Inferior parietal cortex (tissue), 1 donor: ENCODE measurements at regions not wholly inside any gene's neighbourhood (a gene's known extent, or its start where the extent isn't known, plus 50 kb on each side); places are given as distances from the start of the nearest gene placed in this dataset.

Source experiments
- DNase-seq: peaks from one replicate; pipeline ENCODE4 v3.0.0-alpha.2; 2016; ENCODE audit errors: extremely low spot score

DNA sequence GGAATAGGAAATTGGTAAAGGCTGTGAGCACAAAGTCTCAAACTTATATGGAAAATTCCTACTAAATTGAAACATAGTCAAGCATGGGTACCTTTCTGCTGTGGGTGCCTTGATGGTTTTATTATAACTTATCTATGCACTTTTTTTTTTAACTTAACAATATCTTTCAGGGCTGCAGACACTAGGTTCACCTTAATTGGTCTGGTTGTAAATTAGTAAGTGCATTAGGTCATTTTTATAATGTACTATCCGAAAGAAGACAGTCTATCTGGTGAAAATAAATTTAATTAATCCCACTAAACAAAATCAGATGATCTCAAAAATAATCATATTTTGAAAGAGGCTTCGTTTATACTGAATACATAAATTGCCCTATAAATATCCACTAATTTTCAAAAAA lies 446.8 kb upstream of the DCN start:
- no peak for DNase-seq

DNA sequence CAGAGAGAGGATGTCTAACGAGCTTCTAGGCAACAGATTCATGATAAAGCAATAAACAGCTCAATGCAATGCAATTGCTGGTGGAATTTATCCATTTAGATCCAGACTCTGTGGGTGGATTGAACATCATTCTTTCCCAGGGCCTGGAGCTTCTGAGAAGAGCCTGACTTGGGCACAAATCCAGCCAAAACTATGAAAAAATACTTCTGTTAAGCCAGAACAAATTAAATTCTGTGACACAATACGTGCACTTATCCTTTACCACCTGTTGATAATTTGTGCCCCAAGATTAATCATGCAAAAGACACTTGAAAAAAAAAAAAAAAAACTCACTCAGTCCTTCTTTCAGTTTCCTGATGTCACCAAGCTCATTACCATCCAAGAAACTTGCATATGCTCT lies 446.0 kb upstream of the DCN start:
- no peak for DNase-seq

DNA sequence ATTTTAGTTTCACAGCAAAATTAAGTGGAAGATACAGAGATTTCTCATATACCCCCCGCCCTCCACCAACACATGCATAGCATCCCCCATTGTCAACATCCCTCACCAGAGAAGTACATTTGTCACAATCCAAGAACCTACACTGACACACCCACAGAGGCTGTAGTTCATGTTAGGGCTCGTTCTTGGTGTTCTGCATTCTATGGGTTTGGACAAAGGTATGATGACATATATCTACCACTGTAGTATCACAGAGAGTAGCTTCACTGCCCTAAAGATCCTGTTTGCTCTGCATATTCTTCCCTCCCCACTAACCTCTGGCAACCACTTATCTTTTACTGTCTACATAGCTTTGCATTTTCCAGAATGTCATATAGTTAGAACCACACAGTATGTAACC lies 444.6 kb upstream of the DCN start:
- no peak for DNase-seq

DNA sequence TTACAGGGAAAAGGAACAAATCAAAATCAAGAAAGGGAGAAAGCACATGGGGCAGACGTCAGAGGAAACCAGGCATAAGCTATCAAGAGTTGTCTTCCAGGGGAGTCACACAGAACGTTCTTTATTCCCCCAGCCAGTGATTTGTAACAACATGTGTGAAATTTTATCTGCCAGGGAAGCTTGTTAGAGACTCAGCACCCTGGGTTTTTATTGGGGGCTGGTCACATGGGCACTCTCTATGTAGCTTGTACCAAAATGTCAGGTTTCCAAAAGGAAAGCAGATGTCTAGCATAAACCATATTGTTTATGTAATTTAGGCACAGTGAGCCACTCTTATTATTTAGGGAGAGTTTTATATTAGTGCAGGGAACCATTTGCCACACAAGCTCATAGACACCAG lies 440.4 kb upstream of the DCN start:
- DNase-seq, result no peak

DNA sequence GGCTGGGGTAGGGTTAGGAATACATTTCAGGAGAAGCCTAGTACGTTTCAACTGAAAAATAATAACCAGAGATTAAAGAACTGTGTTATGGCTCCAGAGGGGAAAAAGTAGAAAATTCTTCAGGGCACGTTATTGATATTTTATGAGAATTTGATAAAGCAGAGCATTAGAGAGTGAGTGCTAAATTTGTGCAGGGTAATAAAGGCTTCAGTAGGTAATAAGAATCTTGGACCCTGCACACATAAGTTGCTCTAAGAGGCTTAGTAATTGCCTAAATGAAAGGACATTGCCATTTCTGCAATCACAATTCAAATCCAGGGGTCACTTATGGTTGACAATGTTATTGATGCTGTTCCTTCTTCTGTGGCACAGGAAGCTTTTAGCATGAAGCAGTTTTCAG lies 439.4 kb upstream of the DCN start:
- DNase-seq, result no peak

DNA sequence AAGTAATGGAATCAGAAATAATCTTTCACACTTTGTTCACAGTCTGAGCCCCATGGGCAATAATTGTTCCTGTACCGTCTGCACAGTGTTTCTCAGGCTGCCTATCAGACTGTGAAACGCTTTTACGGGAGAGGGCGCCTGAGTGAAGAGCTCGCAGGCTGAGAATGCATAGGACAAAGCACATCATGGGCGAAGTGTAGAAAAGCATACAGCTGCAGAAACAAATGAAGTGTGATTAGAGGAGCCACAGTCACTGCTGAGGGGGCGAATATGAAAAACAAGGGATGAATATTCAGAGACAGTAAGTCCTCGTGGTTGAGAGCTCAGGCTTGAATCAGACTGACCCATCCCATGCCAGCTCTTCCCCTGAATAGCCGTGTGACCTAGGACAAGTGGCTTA lies 438.4 kb upstream of the DCN start:
- DNase-seq, result peak; percentile 44

DNA sequence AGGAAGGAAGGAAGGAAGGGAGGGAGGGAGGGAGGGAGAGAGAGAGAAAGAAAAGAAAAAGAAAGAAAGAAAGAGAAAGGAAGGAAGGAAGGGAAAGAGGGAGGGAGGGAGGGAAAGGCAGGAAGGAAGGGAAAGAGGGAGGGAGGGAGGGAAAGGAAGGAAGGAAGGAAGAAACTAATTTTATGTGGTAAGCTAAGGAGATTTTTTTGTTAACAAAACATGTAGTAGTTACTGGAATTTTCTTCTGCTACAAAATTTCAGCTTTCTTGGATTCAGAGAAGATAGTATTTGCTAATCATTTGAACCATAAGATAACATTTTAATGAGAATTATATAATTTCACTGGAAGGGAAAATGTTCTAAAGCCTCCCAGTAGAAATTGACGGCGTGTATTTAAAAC lies 437.8 kb upstream of the DCN start:
- no peak for DNase-seq

DNA sequence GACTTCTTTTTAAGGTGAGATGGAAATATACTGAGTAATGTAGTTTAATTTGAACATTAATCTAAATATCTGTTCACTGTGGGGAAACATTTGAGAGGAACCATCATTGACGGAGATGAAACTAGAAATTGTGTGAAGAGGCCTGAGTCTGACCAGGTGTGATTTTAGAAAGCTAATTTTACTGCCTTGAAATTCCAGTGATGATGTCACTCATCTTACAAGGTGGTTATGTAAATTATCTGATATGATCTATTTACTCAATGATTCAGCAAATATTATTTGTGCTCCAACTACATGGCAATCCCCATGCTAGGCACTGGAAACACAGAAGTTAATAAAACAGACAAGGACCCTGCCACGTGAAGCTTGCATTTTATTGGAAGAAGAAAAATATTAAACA lies 435.7 kb upstream of the DCN start:
- no peak for DNase-seq

DNA sequence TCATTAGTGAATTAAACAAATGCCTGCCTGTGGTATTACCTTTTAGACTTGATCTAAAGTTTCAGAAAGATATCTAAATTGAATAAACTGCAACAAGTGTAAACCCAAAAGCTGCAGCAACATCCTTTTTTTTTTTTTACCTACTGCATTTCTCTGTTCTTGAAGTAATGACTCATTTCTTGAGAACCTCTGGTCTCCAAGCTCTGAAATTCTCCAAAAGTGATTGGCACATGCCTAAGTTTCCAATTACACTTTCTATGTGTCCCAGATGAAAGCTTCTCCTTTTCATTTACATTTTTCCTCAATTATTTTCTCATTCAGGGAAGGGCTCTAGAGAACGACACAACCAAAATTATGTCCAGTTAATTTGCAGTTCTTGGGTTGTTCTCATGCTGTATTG lies 435.2 kb upstream of the DCN start:
- no peak for DNase-seq

DNA sequence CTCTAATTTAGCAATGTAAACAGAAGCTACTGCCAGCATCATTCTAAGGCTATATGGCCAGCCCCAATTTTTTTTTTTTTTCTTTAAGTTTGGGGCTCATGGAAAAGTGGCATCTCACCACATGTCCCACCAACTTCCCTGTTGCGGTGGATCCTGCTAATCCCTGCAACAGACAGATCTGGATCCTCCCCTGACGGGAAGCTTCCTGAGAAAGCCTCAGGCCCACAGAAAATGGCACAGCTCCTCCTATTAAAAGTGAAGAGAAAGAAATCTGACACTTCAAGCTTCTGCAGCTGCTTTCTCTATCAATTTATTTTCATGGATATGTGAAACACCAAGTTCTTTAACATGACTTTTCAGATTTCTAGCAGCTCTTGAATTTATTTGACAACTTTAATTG lies 433.8 kb upstream of the DCN start:
- DNase-seq, result no peak

DNA sequence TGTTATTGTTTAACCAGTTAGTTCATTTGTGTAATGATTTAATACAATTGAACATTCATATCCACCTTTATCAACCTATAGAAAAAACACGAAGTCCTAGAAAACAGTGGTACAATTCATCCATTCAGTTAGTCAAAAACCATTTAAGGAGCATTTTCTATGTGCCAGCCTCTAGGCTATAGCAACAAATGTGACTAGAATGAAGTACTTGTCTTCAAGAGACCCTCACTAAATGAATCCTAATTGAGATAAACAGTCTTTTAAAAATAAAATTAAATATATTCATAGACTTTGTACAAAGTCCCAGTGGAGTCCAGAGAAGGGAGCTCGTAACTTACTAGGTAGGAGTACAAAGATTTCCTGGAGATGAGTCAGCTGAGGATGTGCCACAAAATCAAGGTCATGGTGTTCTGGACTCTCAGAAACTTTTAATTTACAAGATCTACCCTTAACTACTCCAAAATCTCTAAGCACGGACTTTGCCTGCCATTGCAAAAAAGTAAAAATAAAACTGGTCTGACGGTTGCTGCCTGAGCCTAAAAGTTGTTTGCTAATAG lies 430.7 kb upstream of the DCN start:
- no peak for DNase-seq

DNA sequence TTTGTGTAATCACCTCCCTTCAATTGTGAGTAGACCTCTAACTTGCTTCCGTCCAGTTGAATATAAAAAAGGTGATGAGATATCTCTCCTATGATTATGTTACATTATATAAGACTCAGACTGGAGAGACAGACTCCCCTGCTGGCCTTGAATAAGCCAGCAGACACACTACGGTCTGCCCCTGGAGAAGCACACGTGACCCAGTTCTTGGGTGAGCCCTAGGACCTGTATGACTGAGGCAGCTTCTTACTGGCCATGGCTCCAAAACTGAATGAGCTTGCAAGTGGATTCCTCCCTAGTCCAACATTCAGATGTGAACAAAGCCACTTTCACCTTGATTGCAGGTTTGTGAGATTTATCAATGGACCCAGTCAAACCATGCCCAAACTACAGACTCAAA lies 427.9 kb upstream of the DCN start:
- DNase-seq, result no peak

DNA sequence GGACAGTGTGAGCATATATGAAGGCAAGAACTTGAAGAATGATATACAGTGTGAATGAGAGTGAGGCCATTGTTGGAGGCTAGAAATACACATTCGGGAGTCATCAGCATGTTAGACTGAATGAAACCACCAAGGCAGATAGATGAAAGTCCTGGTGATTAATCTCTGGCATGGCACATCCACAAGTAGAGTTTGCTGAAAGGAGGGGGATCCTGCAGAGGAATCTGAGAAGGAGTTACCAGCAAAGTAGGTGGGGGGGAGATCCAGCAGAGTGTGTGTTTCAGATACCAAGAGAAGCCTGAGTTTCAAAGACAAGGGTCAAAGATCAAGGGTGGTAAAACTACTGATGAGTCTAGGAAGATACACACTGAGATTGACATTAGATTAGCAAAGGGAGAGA lies 426.7 kb upstream of the DCN start:
- DNase-seq, result no peak

DNA sequence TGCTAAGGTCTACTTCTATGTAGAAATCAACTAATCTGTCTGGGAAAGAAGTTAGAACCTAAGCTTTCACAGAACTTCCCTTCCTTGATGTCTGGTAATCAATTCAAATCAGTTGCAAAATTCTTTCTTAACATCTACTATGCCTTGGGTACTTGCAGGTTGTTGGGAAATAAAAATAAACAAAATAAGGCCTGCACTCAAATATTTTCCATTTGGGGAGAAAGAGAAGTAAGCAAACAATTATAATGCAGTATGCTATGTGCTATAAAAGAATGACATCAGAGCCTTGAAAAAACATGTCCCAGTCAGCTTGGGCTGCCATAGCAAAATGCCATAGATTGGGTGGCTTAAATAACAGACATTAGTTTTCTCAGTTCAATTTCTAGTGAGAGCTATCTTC lies 425.9 kb upstream of the DCN start:
- DNase-seq, result no peak

DNA sequence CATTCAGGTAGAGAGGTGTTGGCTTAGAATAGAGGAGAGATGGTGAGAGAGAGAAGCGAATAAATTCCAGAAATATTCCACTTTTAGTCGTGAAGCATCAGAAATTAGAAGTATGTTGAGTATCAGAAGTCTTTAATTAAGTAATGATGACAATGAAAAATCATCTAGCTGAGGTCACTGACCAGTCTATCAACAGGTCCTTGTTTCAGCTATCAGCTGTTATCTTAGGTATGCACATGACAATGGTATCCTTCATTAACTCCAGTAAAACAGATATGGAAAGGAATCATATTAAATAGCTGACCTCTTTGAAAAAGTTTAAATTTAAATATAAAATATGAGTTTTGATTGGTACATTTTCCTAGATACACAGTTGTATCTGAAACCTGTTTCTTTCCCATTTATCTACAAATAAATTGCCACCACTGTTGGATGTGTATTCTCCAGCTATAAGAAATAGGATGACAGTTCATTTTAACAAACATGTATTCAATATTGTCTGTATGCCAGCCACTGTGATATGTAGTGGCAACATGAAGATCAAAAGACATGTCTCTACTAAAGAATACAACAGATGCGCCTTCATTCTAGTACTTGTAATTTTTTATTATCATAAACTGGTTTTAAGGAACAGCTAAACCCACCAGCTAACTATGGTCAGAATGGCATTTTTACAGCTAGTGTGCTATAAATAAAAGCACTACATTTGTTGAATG lies 424.2 kb upstream of the DCN start:
- DNase-seq, result no peak

DNA sequence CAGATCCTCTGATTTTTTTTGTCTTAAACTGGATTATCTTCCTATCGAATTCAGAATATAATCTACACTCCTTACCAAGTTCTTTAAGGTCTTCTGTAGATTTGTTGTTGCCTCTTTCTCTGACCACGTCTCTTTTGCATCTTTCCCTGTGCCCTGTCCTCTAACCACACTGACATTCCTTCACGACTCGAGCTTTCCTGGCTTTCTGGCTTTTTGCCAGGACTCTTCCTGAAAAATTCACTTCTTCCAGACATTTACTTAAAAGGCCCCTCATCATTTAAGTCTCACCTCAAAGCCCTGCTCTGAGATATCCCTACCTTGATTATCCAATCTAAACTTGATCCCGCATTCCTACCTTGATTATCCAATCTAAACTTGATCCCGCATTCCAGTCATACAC lies 422.3 kb upstream of the DCN start:
- DNase-seq, result no peak

DNA sequence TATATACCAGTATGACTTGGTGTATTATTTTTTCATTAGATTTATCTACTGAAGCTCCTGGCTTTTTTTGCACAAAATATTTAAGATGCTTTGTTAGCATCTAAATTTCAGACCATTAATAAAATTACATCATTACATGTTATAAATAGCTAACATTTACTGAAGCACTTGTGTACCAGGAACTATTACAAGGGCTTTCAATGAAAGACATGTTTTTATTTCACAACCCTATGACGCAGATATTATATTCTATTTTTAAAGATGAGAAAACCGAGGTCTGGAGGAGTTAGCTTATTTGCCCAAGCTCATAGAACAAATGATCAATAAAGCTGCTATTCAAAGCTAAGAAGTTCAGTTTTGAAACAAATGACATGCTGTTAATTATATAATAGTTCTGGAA lies 420.4 kb upstream of the DCN start:
- no peak for DNase-seq

DNA sequence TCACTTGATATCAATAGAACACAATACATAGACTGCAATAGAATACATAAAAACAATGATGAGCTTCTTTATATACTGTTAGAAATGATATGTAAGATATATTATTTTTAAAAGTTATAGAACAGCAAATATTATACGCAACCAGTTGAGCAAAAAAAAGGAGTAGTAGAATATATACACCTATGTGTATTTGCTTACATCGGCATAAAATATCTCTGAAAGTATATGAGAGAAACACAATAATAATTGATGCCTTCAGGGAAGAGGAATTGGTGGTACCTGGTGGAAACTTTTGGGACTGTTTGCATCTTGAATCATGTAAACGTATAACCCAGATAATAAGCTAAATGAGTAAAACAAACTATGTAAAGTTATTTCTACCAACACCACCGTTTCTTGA lies 418.4 kb upstream of the DCN start:
- DNase-seq, result no peak

DNA sequence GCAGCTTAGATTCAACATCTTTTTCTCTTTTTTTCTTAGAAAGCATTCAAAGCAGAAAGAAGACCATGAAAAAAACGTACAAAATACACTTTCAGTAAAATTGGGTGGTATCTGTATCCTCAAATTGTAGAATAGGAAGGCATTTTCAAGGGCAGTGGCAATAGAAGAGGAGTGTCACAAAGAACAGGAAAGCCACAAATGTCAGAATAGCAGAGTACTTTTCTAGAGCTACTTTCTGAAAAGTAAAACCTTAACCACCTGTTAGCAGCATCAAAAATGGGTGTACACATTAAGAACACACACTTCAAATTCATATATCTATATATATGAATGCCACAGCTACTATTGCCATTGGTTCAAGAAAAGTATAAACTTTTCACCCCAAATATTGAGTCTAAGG lies 412.1 kb upstream of the DCN start:
- no peak for DNase-seq

DNA sequence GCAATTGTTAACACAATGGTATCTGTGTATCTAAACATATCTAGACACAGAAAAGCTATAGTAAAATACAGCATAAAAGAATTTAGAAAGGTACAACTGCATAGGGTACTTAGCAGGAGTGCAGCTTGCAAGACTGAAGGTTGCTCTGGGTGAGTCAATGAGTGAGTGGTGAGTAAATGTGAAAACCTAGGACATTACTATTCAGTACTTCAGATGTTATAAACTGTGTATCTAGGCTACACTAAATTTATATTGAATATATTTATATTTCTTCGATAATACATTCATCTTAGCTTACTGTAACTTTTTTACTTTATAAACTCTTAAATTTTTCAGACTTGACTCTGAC lies 409.0 kb upstream of the DCN start:
- no peak for DNase-seq

DNA sequence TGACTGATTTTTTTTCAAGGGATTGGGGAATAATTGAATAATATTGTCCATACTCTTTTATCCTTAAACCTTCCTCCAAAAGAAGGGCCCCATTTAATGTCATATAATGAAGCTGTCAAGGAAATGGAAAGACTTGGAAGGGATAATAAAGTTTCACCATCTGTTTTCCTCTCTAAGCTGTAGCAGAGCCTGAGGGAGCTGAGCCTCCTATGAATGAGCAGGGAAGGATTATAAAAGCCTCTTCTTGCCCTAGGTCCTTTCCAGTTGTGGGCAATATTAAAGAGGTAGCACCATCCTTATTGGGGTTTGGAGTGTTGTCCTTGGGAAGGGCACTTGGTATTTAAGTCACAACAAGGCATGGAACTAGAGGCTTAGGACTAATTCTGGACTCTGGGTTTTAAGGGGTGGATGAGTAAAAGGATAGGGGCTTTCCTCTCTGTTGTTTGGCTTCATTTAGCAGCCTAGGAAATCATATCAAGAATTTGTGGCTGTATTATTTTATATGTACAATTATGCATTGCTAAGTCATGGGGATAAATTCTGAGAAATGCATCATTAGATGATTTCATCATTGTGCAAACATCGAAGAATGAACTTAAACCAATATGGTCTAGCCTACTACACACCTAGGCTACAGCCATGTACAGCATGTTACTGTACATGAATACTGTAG lies 408.5 kb upstream of the DCN start:
- DNase-seq, result no peak

DNA sequence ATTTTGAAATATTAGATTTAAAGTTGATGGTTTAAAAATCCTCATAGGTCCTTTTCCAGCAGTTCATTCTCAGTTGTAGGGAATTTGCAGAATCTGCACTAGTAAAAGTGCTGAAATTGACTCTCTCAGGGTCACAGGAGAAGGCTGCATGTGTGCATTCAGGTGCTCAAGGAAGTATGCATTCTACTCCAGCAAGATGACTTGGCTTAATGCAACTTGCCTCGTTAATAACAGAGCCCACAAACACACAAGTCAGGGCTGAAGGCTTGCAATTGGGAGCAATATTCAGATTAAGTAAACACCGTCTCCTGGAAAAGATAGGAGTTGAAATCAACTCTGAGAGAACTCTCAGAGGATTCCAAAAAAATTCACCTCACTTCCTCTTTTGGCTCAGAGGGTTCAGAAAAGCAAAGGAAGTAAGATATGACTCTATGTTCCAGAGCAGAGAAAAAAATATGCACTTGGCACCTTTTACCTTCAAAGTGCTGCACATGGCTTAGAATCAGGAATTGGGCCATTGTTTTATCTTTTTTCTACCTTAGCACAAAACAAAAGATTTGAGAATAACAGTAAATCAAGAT lies 406.3 kb upstream of the DCN start:
- no peak for DNase-seq

DNA sequence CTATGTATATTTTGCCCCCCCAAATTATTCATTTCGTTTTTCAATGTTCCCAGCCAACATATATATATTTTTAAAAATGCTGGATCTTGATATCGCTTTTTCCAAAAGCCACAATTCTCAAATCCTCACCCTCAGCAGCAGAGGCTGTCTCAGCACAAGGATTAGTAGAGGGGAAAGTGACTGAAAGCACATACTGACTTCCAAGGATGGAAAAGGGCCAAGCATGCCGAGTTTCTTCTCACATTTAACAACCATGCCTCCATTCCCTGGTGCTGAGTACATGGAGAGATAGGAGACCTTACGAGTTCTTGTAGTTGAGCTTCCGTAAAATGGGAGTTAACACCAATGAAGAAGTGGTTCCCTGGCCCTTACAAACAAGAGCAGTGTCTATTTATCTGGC lies 403.4 kb upstream of the DCN start:
- no peak for DNase-seq
